HT-29 (cell line): ENCODE measurements at regions not wholly inside any gene's neighbourhood (a gene's known extent, or its start where the extent isn't known, plus 50 kb on each side); places are given as distances from the start of the nearest gene placed in this dataset.
"Not testable (repeated sequence)": the region's sequence is repeated elsewhere in the genome, so short reads cannot be mapped to it uniquely, and the experiment has no call there.

Experiments used
- DNase-seq: peaks from one replicate; pipeline ENCODE4 v3.0.0-alpha.2; 2015; ENCODE audit warnings: low spot score

DNA sequence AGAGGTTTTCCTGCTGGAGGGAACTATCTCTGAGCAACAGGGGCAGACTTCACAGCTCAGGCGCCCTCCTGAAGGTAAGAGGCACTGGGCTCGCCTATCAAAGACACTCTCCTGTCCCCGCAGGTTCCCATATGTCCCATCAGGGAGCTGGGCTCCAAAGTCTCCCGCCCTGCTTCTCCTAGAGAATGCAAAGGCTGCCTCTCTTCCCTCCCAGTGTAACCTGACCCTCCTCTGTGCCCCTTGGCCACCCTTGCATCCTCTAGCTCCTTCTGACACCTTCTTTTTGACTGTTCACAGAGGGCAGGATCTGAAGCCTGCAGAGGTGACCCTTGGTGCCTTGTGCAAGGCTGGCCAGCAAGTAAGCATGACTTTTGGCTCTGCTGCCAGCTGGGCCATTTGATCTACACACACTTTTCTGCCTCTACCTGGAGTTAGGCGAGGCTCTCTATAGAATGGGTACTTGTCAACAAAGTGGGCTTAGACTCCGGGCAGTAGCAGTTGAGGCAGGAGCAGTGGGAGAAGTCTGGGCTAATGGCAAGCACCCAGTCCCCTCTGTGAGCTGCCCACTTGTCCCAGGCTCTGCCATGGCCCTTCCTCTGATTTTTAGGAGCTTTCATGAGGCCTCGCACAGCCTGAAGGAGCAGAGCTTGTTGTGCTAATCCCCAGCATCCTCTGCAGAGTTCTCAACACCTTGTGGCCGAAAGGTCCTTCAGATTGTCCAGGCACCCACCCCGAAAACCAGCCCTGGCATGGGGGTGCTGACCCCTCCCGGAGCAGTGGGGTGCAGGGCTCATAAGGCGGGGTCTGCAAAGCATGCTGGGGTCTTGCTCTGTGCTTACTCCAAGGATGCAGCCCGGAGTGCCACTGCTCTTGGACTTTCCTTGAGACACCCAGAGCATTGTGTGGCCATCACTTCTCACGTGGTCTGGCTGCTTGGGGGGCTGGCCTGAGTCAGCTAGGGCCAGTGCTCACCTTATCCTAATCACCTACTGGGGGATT is 122.9 kb downstream of the METRNL start:
- no peak for DNase-seq

DNA sequence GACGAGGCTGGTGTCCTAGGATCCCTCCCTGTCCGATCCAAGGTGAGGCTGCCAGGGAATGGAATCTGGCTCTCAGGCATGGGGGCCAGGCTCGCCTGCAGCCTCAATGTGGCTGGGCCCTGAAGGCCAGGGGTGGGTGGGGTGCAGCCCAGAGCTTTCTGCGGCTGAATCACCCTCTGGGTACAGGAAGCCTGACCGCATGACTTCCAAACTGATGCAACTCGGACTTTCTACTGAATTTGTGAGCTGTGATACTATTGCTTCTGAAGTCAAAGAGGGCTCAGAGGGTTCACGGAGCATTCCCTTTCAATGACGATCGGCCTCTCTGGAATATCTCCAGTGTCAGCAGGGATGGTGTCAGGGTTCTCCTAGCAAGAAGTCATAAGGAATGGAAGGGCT is 123.7 kb downstream of the METRNL start:
- no peak for DNase-seq

DNA sequence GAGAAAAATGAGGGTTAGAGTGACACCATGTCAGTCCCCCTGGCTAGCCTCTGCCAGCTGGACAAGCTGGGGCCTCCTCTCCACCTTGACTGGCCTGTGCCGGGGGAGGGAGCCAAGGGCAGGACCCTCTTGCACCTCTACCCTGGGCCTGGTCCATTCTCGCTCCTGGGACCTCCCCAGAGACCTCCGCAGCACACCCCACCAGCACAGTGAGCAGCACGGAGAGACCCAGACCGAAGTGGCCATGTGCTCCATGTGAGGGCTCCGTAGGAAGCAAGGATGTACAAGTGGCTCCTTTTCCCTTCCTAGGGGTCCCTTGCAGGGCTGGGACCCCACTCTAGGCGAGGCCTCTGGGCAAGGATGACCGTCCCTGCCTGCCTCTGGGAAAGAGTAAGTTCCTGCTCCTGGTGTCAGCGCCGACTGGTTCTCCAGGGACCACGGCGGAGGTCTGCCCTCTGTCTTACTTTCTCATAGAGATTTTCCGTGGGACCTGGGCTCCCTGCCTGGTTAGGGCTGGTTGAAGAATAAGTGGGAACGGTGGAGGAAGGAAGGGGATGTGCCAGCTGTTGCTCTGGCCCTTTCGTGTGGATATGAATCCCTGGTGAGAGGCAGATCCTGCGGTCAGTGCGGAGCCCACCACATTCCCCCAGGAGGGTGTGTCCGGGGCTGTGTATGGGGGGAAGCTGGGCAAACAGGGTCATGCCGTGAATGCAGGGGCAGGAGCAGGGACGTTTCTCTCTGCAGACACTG is 124.2 kb downstream of the METRNL start:
- no peak for DNase-seq

DNA sequence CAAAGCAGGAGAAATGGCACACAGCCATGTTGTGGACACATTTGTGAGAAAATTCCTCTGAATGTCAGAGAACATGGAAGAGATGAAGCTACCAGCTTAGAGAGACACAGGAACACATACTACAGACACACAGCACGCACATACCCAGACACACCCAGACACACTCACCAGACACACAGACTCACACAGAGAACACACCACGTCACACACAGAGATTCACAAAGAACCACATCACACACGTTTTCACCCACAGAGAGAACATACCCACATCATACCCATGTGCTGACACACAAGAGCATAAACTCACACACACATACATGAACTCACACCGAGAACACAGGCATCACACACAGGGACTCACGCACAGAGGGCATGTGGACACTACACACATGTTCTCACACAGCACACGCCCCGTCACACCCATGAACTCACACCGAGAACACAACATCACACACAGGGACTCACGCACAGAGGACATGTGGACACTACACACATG is 124.9 kb downstream of the METRNL start:
- DNase-seq, result no peak

DNA sequence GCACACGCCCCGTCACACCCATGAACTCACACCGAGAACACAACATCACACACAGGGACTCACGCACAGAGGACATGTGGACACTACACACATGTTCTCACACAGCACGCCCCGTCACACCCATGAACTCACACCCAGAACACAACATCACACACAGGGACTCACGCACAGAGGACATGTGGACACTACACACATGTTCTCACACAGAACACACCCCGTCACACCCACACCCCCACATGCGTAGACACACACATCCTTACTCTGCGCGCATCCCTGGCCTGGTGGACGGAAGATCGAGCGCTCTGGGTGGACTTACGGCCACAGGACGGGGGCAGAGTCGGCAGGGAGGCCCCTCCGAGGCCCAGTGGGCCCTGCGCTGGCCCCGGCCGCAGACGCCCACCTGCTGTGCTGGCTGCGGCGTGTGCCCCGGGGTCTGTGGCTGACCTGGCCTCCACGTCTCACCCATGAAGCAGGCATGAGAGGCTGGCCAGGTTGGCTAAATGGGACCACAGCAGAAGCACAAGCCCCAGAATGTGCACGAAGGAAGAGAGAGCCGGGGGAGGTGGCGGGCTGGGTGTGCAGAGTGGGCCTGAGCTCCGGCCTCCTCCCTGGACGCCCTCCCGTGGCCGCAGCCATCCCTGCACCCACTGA is 125.5 kb downstream of the METRNL start:
- DNase-seq, result not testable (repeated sequence)

DNA sequence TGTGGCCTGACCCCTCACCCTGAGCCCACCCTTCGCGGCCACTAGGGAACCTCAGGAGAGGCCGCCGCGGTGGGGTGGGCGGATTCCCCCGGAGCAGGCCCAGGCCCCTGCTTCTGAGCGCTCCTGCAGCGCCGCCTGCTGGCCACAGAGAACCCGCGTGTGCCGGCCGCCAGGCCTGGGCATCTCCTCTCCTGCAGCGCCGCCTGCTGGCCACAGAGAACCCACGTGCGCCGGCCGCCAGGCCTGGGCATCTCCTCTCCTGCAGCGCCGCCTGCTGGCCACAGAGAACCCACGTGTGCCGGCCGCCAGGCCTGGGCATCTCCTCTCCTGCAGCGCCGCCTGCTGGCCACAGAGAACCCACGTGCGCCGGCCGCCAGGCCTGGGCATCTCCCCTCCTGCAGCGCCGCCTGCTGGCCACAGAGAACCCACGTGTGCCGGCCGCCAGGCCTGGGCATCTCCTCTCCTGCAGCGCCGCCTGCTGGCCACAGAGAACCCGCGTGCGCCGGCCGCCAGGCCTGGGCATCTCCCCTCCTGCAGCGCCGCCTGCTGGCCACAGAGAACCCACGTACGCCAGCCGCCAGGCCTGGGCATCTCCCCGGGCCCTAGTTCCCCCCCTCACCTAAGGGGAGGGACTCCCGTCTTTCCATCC is 126.1 kb downstream of the METRNL start:
- DNase-seq, result peak; percentile 33

DNA sequence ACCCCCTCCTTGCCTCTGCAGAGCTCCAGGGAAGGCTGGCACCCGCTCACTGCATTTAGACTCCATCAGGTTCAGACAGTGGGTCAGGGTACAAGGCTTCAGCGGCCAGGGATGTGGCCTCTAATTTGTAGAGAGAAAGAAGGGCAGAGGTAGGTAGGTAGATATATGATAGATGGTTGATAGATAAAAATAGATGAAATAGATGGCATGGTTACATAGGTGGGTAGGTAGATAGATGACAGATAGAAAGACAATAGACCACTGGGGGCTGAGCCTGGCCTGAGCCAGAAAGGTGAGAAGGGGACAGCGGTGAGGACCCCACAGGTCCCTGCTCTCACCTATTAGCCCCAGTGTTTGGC is 126.6 kb downstream of the METRNL start:
- not testable (repeated sequence) for DNase-seq

DNA sequence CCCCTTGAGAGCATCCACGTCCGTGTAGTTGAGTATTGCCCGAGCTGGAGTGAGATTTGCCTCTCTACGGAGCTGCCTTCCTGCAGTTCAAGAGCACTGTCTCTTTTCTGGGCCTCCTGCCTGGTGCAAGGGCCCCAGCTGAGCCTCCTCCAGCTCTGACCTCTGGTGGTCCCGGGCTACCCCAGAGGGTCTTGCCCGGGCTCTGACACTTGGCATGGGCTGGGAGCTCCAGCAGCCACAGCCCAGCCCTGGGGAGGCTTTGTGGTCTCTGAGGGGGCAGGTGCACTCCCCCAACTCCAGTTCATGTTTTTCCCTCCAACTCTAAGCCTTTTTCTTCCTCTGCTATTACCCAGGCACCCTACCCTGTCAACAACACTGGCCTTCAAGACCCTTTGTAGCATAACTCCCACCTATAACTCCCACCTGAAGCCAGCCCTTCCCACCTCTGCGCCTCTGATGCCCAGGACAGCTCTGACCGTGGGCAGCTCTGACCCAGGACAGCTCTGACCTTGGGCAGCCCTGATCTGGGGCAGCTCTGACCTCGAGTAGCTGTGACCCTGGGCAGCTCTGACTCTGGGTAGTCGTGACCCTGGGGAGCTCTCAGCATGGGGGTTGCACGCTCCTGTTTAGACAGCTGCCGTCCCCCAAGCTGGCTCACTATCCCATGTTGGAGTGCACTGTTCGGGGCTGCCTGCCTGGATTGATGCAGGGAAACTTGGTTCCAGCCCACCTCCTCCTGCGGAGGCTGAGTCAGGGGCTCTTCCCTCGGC is 127.6 kb downstream of the METRNL start:
- not testable (repeated sequence) for DNase-seq

DNA sequence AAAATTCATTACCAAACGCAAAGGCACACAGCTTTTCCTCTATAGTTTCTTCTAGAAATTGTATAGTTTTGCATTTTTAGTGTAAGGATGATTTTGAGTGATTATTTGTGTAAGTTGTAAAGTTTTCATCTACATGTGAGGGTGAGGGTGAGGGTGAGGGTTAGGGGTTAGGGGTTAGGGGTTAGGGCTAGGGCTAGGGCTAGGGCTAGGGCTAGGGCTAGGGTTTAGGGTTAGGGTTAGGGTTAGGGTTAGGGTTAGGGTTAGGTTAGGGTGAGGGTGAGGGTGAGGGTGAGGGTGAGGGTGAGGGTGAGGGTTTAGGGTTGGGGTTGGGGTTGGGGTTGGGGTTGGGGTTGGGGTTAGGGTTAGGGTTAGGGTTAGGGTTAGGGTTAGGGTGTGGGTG is 167.6 kb downstream of the METRNL start:
- DNase-seq, result not testable (repeated sequence)
